ENCODE measurements at regions not wholly inside any gene's neighbourhood (a gene's known extent, or its start where the extent isn't known, plus 50 kb on each side); places are given as distances from the start of the nearest gene placed in this dataset.

- no peak for DNase-seq
Observed at GRCh38 chr12:111221062-111222026, 147.6 kb downstream of the PHETA1 start.

- no peak for DNase-seq
Observed at GRCh38 chr12:111220363-111220762, 148.5 kb downstream of the PHETA1 start.

GRCh38 chr12:111219440-111219839, 149.5 kb downstream of the PHETA1 start:
- no peak for DNase-seq

- DNase-seq: no peak
Observed at GRCh38 chr12:111218499-111218898, 150.4 kb downstream of the PHETA1 start.

GRCh38 chr12:111216387-111217159, 152.3 kb downstream of the PHETA1 start:
- DNase-seq: no peak

GRCh38 chr12:111215881-111216280, 153.0 kb downstream of the PHETA1 start:
- no peak for DNase-seq

GRCh38 chr12:111214401-111214800, 154.5 kb downstream of the PHETA1 start:
- DNase-seq: no peak

GRCh38 chr12:111213561-111213960, 155.3 kb downstream of the PHETA1 start:
- no peak for DNase-seq

GRCh38 chr12:111212814-111213456, 156.0 kb downstream of the PHETA1 start:
- no peak for DNase-seq

- no peak for DNase-seq
Observed at GRCh38 chr12:111211910-111212757, 156.8 kb downstream of the PHETA1 start.

- DNase-seq: no peak
Observed at GRCh38 chr12:111209811-111210210, 159.1 kb downstream of the PHETA1 start.

- DNase-seq: no peak
Observed at GRCh38 chr12:111207761-111208160, 161.1 kb downstream of the PHETA1 start.

- no peak for DNase-seq
Observed at GRCh38 chr12:111204788-111205241, 164.1 kb downstream of the PHETA1 start.

GRCh38 chr12:111203969-111204368, 164.9 kb downstream of the PHETA1 start:
- DNase-seq: no peak

GRCh38 chr12:111203446-111203845, 165.4 kb downstream of the PHETA1 start:
- no peak for DNase-seq

- no peak for DNase-seq
Observed at GRCh38 chr12:111202237-111202915, 166.5 kb downstream of the PHETA1 start.

GRCh38 chr12:111201495-111202236, 167.2 kb downstream of the PHETA1 start:
- DNase-seq: no peak

- no peak for DNase-seq
Observed at GRCh38 chr12:111201036-111201435, 167.9 kb downstream of the PHETA1 start.

- no peak for DNase-seq
Observed at GRCh38 chr12:111197376-111197944, 171.4 kb downstream of the PHETA1 start.

GRCh38 chr12:111196532-111196931, 172.4 kb downstream of the PHETA1 start:
- no peak for DNase-seq

- no peak for DNase-seq
Observed at GRCh38 chr12:111195316-111195715, 173.6 kb downstream of the PHETA1 start.
